Adipocyte (in vitro differentiated cells): ENCODE measurements at regions not wholly inside any gene's neighbourhood (a gene's known extent, or its start where the extent isn't known, plus 50 kb on each side); places are given as distances from the start of the nearest gene placed in this dataset.

Source experiments
- DNase-seq: peaks from one replicate; pipeline ENCODE4 v3.0.0-alpha.2; 2015; ENCODE audit warnings: low read depth
- H3K27me3 ChIP-seq: replicated peaks from 2 replicates; pipeline ENCODE4 v1.7.0; 2013; ENCODE audit warnings: mild to moderate bottlenecking, low read length, moderate library complexity; ENCODE audit not compliant: control insufficient read depth, insufficient read depth
- H3K36me3 ChIP-seq: 2 replicates; pipeline ENCODE4 v1.7.0; 2013; ENCODE audit warnings: low read length, mild to moderate bottlenecking, moderate library complexity; ENCODE audit not compliant: control insufficient read depth, insufficient read depth, severe bottlenecking
- H3K4me1 ChIP-seq: 2 replicates; pipeline ENCODE4 v1.7.0; 2013; ENCODE audit warnings: mild to moderate bottlenecking, low read length, moderate library complexity; ENCODE audit not compliant: control insufficient read depth, insufficient read depth
- H3K4me3 ChIP-seq: 2 replicates; pipeline ENCODE4 v1.7.0; 2013; ENCODE audit warnings: mild to moderate bottlenecking, low read length, moderate library complexity
- H3K9ac ChIP-seq: 2 replicates; pipeline ENCODE4 v1.7.0; 2013; ENCODE audit warnings: mild to moderate bottlenecking, low read length, moderate library complexity
- H3K9me3 ChIP-seq: 2 replicates; pipeline ENCODE4 v1.7.0; 2013; ENCODE audit warnings: mild to moderate bottlenecking, low read length, moderate library complexity; ENCODE audit not compliant: control insufficient read depth

GRCh38 chr1:221841251-221841982, 99.5 kb upstream of the DUSP10 start:
- no peaks in the 10 kb centered on the region for H3K27me3 ChIP-seq
- peak overlapping the region; percentile 71 for H3K9ac ChIP-seq
- H3K4me1 ChIP-seq, result peaks cover 36% of the 10 kb centered on the region
- H3K9me3 ChIP-seq, result no peaks in the 10 kb centered on the region
- peak; percentile 77 for DNase-seq
- no peak overlapping the region for H3K4me3 ChIP-seq
- H3K36me3 ChIP-seq, result no peaks in the 10 kb centered on the region

- peak; percentile 83 for DNase-seq
- H3K9ac ChIP-seq, result peak overlapping the region; percentile 71
- H3K9me3 ChIP-seq, result no peaks in the 10 kb centered on the region
- no peaks in the 10 kb centered on the region for H3K27me3 ChIP-seq
- no peaks in the 10 kb centered on the region for H3K36me3 ChIP-seq
- H3K4me1 ChIP-seq, result peaks cover 29% of the 10 kb centered on the region
- H3K4me3 ChIP-seq, result peak overlapping the region; percentile 14
Observed at GRCh38 chr1:221840511-221841243, 98.8 kb upstream of the DUSP10 start.

GRCh38 chr1:221839782-221840395, 98.0 kb upstream of the DUSP10 start:
- DNase-seq, result peak; percentile 69
- Histone ChIP-seq H3K36me3 (no peaks in the 10 kb centered on the region), H3K9me3 (no peaks in the 10 kb centered on the region), H3K9ac (peak overlapping the region; percentile 47), H3K27me3 (no peaks in the 10 kb centered on the region), H3K4me1 (peaks cover 27% of the 10 kb centered on the region), H3K4me3 (peak overlapping the region; percentile 14)

GRCh38 chr1:221839321-221839720, 97.4 kb upstream of the DUSP10 start:
- no peaks in the 10 kb centered on the region for H3K27me3 ChIP-seq

DNA sequence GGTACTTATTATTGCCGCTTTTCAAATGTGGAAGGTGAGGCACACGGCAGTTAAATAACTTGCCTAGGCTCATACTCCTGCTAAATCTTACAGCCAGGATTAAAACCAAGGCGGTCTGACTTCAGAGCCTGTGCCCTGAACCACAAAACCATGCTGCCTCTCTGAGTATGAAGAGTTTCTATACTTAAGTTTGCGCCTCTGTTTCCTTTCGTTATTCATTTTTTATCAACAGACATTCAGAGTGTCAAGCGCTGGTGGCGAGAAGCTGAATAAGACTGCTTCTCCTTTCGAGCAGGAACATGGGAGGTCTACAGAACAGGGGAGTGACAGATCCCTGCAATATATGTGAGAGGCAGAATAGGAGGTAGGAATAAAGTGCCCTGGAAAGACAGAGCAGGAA, 96.0 kb upstream of the DUSP10 start:
- Histone ChIP-seq H3K4me3 (no peak overlapping the region), H3K9ac (no peak overlapping the region), H3K4me1 (peaks cover 27% of the 10 kb centered on the region), H3K9me3 (no peaks in the 10 kb centered on the region), H3K36me3 (no peaks in the 10 kb centered on the region), H3K27me3 (no peaks in the 10 kb centered on the region)
- no peak for DNase-seq

More at GRCh38 chr1:221839321-221839720, 97.4 kb upstream of the DUSP10 start:
- Histone ChIP-seq H3K9me3 (no peaks in the 10 kb centered on the region), H3K4me3 (no peak overlapping the region), H3K36me3 (no peaks in the 10 kb centered on the region), H3K9ac (peak overlapping the region; percentile 47), H3K4me1 (peaks cover 27% of the 10 kb centered on the region)
- DNase-seq, result no peak

DNA sequence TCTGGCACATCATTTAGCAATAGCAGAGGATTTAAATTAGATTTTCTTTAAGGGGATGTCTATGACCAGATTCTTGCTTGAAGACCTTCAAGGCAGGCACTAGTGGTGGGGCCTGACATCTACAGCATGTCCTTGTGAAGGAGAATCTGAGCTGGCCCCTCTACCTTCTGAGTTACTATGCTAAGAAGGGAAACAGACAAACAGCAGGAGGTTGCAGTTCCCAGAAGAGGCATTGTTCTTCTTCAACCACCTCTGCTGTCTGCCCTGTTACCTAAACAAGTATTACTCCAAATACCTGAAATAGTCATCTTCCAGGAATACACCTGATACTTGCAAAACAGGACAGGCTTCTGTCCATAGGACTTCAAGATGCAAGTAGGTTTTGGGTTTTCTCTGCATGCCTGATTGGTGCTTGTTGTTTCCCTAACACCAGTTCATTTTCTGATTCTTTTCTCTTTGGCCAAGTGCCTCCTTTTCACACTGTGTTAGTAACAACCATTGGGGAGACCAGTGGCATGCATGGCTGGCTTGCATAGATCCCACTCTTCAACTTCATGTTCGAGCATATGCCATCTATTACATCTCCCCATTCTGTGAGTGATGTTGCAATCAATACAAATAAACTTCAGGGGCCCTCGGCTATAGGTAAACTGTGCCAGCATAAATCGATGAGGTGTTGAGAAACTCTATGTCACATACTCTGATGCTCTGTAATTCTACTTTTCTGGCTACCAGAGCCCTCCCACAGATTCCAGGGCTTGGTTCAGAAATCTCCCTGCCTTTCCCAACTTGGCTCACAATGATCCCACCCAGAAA, 93.0 kb upstream of the DUSP10 start:
- Histone ChIP-seq H3K27me3 (no peaks in the 10 kb centered on the region), H3K4me3 (no peak overlapping the region), H3K36me3 (no peaks in the 10 kb centered on the region), H3K9ac (no peak overlapping the region), H3K9me3 (no peaks in the 10 kb centered on the region), H3K4me1 (peaks cover 9% of the 10 kb centered on the region)
- no peak for DNase-seq

- no peak overlapping the region for H3K4me3 ChIP-seq
- H3K4me1 ChIP-seq, result peaks cover 8% of the 10 kb centered on the region
- DNase-seq, result no peak
- H3K27me3 ChIP-seq, result no peaks in the 10 kb centered on the region
- H3K36me3 ChIP-seq, result no peaks in the 10 kb centered on the region
- H3K9me3 ChIP-seq, result no peaks in the 10 kb centered on the region
- H3K9ac ChIP-seq, result no peak overlapping the region
Observed at GRCh38 chr1:221832617-221833016, 90.7 kb upstream of the DUSP10 start.

- no peak for DNase-seq
- H3K9me3 ChIP-seq, result no peaks in the 10 kb centered on the region
- H3K4me3 ChIP-seq, result no peak overlapping the region
- H3K36me3 ChIP-seq, result no peaks in the 10 kb centered on the region
- H3K9ac ChIP-seq, result no peak overlapping the region
- peaks cover 8% of the 10 kb centered on the region for H3K4me1 ChIP-seq
- no peaks in the 10 kb centered on the region for H3K27me3 ChIP-seq
Observed at GRCh38 chr1:221832151-221832550, 90.3 kb upstream of the DUSP10 start.

DNA sequence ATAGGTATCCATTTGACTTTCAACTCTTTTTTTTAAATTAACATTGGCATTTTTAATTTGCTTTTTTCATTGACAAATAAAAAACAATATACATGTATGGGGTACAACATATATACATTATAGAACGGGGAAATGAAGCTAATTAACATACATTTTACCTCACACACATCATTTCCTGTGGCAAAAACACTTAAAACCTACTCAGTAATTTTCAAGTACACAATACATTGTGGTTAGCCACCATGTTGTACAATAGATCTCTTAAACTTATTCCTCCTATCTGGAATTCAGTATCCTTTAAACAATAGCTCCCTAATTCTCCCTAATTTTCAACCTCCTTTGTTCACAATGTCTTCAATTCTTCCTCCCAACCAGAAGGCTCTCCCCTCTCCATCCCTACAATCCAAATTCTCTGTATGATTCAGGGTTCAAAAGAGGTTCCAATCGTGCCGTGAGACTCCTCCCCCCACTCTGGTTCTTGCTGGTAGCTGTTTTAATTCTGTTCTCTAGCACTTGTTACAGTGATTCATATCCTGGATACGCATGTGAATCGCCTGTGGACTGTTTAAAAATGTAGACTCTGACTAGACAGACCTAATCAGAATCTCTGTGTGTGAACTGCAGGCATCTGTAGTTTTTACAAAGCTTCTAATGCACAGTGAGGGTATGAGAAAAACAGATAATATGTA, 87.6 kb upstream of the DUSP10 start:
- Histone ChIP-seq H3K9ac (no peak overlapping the region), H3K27me3 (no peaks in the 10 kb centered on the region), H3K4me3 (peak overlapping the region; percentile 55), H3K36me3 (no peaks in the 10 kb centered on the region), H3K4me1 (peaks cover 10% of the 10 kb centered on the region), H3K9me3 (no peaks in the 10 kb centered on the region)
- DNase-seq, result peak; percentile 81

DNA sequence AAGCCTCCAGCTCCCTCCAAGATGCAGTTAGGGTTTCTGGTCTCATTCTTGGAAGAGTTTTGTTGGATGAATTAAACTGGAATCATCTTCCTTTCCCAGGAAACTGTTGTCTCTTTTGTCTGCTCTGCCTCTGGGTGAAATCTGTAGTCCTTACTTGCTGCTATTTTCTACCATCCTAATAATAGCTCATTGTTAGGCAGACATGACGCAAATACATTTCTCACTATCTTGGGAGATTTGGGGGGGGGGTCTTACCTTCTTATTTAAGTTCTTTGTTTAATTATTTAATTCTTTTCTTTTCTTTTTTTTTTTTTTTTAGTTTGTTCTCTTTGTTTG, 85.4 kb upstream of the DUSP10 start:
- Histone ChIP-seq H3K4me1 (peaks cover 17% of the 10 kb centered on the region), H3K9me3 (no peaks in the 10 kb centered on the region), H3K27me3 (no peaks in the 10 kb centered on the region), H3K9ac (no peak overlapping the region), H3K36me3 (no peaks in the 10 kb centered on the region), H3K4me3 (no peak overlapping the region)
- no peak for DNase-seq
